GM12874 (cell line): ENCODE measurements at regions not wholly inside any gene's neighbourhood (a gene's known extent, or its start where the extent isn't known, plus 50 kb on each side); places are given as distances from the start of the nearest gene placed in this dataset.

ENCODE experiments used
- CTCF ChIP-seq: IDR thresholded peaks from 2 replicates; pipeline ENCODE4 v1.5.1; 2011; ENCODE audit warnings: low read depth, mild to moderate bottlenecking, control low read depth, low read length, moderate library complexity; ENCODE audit not compliant: insufficient read depth

GRCh38 chr14:25899197-25899596 lies 698.6 kb downstream of the NOVA1 start:
- no peak for TF ChIP-seq CTCF

GRCh38 chr14:25896777-25897176 lies 701.1 kb downstream of the NOVA1 start:
- no peak for TF ChIP-seq CTCF

- no peak for TF ChIP-seq CTCF
Observed at GRCh38 chr14:25895740-25896139, 702.1 kb downstream of the NOVA1 start.

GRCh38 chr14:25887251-25887878 lies 710.5 kb downstream of the NOVA1 start:
- TF ChIP-seq CTCF = no peak

GRCh38 chr14:25884657-25885056 lies 713.2 kb downstream of the NOVA1 start:
- TF ChIP-seq CTCF = no peak

- no peak for TF ChIP-seq CTCF
Observed at GRCh38 chr14:25882899-25883298, 714.9 kb downstream of the NOVA1 start.

- no peak for TF ChIP-seq CTCF
Observed at GRCh38 chr14:25875475-25875874, 722.4 kb downstream of the NOVA1 start.

GRCh38 chr14:25869854-25870253 lies 728.0 kb downstream of the NOVA1 start:
- TF ChIP-seq CTCF = no peak
